Stimulated activated CD4-positive, alpha-beta T cell treated with anti-CD3 and anti-CD28 coated beads, Interleukin-1b, Interleukin-23, amount 100 ng/mL, for 48 hours (primary cell): ENCODE measurements at regions not wholly inside any gene's neighbourhood (a gene's known extent, or its start where the extent isn't known, plus 50 kb on each side); places are given as distances from the start of the nearest gene placed in this dataset.
"Not testable (repeated sequence)": the region's sequence is repeated elsewhere in the genome, so short reads cannot be mapped to it uniquely, and the experiment has no call there.

ENCODE experiments used
- DNase-seq: peaks from one replicate; pipeline ENCODE4 v3.0.0-alpha.2; 2020

GRCh38 chr13:40053401-40053800 is 397.9 kb downstream of the COG6 start:
- DNase-seq, result no peak

GRCh38 chr13:40054422-40054821 is 399.0 kb downstream of the COG6 start:
- not testable (repeated sequence) for DNase-seq

DNA sequence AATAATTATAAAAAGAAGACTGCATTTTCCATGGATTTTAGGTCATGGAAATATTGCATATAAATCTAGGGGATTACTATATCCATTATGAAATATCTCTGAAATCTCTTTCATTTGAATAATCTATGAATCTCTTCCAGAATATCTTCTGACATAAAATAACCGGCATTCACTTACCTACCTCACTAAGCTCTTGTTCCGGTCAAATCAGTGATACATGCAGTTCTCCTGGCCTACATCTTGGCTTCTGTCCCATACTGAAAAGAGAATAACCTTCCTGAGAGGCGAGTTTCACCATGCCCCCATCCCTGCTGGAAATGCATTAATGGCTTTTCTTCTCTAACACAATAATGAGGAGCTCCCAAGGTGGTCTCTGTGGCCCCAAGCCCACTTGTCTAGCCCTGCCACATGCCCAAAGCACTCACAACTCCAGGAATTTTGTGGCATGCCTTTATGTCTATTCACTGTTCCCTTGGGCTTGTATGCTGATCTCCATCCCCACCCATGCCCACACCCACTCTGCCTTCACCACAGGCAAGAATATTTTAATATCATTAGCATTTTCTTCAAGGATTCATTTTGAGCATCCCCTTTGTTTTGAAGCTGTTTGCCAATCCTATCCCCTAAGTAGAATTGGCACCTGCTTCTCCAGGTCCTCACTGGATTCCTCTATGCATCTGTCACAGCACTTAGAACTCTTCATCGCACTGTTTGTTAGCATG is 401.6 kb downstream of the COG6 start:
- DNase-seq, result no peak

GRCh38 chr13:40058757-40059236 is 403.3 kb downstream of the COG6 start:
- no peak for DNase-seq

DNA sequence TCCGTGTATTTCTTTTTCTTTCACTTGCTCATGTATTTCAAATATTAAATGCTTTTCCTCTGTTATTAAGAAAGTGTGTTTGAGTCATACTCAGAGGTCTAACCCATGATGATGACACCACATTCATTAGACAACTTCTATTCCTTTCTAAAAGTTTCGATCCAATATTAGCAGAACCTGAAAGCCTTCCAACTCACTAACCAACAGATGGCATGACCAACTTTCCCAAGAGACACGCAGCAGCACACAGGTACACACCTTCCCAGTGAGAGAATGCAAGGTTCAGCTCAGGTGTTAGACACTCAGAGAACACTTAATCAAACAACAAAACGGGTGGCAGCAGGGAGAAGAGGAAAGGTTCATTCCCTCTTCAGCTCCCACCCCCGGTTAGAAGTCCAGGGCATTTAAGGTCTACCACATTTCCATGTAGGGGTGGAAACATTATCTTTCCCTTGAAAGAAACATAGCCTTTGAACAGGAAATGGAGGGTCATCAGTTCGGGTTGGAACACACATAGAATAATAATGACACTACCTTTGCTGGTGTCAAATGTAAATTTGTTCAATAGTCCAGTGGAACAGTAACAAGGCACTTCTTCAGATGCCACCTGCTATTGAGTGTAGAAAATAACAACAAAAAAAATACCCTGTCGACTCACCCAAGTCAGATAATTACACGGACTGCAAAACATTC is 404.2 kb downstream of the COG6 start:
- no peak for DNase-seq

DNA sequence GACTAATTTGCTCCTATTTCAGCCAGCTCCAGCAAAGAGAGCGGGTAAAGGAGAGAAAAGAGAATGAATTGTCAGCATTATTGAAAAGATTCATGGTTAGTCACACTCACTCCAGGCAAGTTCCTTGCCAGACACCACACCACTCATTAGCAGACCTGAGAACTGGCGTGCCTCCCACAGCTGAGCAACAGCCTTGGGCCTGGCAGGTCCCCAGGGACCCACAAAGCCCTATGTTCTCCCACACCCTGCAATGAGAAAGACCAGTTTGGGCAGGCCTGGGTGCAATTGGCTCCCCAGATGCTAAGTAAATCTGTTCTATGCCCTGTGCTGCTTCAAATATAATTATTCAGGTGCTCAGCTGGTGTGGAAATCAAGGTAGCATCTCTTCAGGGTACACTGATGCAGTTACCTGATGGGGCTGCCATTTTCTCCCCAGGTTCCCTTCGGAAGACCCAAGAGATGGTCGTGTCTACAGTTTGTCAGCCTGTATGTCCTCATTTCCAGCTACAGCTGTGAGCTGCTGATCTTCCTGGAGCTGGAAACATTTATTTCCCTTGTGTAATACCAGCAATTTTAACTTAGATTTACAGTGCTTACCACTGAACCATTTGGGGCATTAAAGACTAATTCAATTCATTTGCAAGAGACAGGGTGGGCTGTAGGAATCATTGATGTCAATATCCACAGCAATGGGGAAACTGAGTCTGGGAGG is 405.0 kb downstream of the COG6 start:
- DNase-seq, result peak; percentile 75

DNA sequence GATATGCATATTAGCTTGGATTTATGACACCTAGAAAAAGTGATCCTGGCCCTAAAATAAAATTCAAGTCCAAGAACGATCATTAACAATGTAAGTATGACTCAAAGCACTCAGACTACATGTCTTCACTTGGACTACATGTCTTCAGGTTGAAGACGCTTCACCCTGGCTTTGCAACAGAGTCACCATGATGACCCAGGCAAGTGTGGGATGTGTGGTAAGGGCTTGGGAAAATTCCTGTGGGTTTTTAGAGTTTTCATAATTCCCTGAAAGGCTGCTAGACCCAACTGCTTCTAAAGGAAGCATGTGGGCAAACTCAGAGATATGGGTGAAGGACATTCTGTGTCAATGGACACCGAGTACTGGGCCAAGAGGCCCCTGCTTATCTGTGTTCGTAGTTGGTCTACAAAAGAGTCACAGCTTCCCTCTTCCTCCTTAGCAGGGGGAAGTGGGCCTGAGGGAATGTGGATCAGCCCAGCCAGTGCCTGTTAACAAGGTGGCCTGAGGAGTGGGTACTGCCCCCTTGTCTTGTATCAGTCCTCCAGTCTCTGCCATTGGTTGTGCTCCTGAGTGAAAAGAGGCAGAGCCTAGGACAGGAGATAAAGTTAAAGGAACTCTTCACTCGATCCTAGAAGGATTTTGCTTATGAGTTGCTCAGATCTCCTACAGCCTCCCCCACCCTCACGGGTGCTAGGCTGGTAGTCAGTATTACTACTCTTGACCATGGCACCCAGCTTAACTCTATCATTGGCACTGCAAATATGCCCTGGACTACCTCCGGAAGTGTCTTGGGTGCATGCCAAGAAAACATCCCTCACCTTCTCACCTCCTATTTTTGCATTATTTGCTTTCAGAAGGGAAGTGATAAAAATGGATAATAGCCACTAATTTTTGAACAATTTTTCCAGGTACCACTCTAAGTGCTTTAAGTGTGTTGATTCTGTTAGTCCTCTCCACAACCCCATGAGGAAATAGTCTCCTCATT is 406.3 kb downstream of the COG6 start:
- DNase-seq, result no peak

- DNase-seq, result no peak
Measured at GRCh38 chr13:40063278-40063698, 407.8 kb downstream of the COG6 start.

- no peak for DNase-seq
Measured at GRCh38 chr13:40063703-40064102, 408.2 kb downstream of the COG6 start.

DNA sequence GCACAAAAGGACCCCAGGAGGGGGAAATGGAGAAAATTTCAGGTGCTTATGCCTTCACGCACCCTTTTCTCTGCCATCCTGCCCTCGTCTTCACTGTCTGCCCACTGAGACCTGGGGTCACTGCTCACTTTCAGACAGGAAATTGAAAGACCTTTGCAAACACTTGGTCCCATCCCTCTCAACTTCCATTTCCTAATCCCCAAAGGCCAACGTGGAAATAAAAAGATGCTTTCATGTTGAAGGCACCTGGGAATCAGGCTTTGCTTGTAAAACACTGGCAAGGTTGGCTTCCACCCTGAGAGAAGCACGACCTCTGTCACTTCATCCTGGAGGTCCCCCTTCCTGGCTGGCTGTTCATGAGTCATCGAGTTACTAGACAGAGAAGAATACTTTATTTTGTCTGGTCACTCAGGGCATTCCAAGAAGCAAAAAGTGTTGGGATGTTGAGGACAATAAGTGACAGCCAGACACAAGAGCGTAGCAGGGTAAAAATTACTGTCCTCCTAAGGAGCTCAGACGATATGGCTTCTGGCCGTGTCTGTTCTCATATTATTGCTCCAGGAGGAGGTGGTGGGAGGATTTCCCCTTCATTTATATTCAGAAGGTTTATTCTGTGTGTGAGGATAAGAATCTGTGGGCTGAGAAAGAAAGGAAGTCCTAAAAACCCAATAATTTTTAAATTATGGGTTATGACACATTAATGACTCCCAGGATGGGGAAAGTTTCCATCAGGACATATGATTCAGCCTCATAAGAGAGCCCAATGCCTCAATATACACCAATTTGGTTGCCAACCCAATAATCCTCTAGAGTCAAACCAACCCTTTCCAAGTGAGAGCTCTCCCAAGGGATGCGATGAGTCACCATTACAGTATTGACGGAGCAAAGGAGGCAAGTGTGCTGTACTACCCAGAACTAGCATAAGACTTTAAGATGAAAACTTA is 409.0 kb downstream of the COG6 start:
- DNase-seq, result no peak

DNA sequence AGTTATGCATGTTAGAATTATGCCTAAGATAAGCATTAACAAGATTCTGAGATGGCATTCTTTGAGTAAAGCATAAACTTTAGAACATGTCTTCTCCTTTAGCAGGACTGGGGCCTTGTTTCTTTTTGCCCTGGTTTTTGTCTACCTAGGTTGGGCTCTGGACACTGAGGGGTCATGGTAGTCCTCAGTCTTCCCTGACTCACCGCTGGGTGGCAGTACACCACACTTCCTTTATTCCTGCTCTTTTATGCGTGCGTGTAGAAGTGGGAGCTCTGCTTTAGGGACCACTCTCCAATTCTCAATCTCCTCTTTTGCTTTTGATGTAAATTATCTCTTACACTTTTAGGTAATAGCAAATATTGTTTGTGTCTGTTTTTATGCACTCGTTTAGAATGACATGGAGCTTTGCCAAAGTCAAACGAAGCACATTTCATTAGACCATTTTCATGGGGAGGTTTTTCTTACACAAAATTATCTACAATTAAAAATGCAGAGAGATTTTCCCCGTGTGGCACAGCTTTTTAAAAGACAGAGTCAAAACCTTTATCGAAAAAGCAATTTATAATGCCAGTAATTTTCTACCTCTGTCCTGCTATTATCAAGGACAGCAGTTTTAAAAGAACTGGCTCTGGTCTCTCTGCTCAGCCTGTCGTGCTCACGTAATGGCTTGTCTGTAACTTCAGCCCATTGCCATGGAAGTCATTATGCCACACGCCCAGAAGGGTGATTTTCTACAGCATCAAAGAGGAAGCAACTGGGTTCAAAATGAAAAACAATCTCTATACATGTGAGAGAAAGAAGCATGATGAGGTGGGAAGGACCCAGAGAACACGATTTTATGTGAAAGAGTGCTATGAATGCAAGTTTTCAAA is 413.9 kb downstream of the COG6 start:
- peak; percentile 68 for DNase-seq

DNA sequence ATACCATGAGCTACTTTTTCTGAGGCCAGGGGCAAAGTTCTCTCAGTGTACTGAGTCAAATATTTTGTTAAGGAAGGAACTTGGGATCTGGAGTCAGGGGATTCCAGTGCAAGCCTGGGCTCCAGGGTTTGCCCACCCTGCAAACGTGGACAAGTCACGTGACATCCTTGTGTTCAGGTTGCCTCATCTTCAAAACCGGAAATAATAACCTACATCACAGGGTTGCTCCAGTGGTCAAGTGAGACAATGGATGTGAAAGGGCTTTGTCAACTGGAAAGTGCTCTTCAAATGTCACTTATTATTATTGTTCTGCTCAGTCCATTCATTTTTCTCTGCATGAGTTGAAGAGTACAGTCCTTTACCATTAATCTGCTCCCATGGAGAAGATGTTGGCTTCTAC is 414.9 kb downstream of the COG6 start:
- DNase-seq, result no peak

DNA sequence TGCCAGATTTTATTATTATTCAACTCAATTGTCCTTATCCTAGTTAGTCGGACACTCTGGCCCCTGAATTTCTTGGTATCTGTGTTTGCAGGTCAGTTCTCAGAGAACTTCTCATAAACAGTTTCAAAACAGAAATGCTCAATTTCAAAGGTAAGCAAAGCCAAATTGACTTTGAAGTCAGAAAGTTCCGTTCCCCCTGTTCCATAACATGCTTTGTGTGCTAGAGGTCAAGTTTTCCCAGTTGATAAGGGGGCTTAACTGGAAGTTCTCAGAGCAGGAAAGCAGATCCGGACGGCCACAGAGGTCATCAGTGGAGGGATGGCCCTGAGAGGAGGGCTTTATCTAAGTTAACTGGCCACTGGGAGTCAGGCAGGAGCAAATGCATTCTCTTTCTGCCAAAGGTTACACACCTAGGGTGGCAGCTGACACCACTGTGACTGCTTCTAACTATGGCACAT is 417.2 kb downstream of the COG6 start:
- DNase-seq, result no peak

GRCh38 chr13:40074338-40074737 is 418.9 kb downstream of the COG6 start:
- no peak for DNase-seq

DNA sequence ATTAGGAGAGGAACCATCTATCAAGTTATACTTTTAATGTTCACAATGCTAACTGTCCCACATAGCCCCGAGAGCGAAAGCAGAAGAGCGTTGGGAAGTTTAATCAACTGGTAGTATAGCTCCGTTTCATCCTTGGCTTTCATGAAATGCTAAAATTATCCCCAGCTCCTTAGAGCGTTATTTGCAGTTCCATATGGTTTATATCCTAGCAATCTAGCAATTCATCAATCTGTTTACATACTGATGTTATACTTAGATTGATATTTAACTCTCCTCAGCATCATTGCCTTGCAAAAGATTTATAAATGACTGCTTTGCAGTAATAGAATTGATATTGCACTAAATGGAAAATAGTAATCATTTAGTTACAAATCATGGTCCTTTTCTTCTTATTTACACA is 419.8 kb downstream of the COG6 start:
- no peak for DNase-seq

GRCh38 chr13:40076765-40077362 is 421.4 kb downstream of the COG6 start:
- no peak for DNase-seq

GRCh38 chr13:40077396-40078027 is 422.1 kb downstream of the COG6 start:
- no peak for DNase-seq

DNA sequence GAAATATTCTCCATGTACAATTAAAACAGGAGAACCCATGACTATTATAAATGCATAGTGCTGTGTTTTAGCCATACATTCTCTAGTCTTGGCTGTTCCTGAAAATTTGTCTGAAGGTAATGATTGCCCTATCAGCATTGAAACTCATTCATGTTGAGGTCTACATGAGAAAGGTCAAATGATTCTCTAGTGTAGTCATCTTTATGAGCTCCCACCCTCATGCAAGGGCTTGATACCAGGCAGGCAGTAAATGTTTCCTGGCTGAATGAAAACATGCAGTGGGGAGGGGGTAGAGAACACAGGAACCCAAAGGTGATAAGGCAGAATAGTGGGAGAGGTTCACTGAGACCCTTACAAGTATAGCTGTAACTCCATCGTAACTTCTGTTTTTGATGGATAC is 424.3 kb downstream of the COG6 start:
- no peak for DNase-seq

- no peak for DNase-seq
Measured at GRCh38 chr13:40080676-40081075, 425.2 kb downstream of the COG6 start.
